ENCODE measurements at regions not wholly inside any gene's neighbourhood (a gene's known extent, or its start where the extent isn't known, plus 50 kb on each side); places are given as distances from the start of the nearest gene placed in this dataset.
"Not testable (repeated sequence)": the region's sequence is repeated elsewhere in the genome, so short reads cannot be mapped to it uniquely, and the experiment has no call there.

DNA sequence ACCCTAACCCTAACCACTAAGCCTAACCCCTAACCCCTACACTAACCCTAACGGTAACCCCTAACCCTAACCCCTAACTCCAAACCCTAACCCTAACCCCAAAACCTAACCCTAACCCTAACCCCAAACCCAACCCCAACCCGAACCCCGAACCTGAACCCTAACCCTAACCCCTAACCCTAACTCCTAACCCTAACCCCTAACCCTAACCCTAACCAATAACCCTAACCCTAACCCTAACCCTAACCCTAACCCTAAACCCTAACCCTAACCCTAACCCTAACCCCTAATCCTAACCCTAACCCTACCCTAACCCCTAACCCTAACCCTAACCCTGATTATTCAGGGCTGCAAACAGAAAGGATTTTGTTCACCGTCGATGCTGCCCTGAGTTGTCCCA lies 144.6 kb upstream of the DUSP22 start:
- DNase-seq, result not testable (repeated sequence)

DNA sequence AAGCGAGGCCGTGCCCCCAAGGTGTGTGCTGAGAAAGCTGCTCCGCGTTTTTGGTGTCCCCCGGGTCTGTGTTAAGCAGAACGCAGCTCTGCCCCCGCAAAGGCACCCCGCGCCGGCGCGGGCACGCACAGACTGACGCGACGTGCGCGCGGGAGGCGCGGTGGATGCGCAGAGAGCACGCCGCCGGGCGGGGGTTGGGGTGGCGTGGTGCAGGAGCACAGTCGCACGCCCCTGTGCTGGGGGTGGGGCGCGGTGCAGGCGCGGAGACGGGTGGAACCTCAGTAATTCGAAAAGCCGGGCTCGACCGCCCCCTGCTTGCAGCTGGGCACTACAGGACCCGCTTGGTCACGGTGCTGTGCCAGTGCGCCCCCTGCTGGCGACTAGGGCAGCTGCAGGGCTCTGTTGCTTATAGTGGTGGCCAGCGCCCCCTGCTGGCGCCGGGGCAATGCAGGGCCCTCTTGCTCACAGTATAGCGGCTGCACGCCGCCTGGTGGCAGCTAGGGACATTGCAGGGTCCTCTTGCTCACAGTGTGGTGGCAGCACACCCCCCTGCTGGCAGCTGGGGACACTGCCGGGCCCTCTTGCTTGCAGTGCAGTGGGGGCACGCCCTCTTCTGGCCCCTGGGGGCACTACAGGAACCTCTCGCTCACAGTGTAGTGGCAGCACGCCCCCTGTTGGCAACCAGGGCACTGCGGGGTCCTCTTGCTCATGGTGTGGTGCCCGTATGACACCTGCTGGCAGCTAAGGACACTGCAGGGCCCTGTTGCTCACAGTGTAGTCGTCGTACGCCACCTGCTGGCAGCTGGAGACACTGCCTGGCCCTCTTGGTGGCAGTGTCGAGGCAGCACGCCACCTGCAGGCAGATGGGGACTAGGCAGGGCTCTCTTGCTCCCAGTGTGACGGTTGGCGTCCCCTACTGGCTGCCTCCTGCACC lies 144.0 kb upstream of the DUSP22 start:
- DNase-seq, result not testable (repeated sequence)

DNA sequence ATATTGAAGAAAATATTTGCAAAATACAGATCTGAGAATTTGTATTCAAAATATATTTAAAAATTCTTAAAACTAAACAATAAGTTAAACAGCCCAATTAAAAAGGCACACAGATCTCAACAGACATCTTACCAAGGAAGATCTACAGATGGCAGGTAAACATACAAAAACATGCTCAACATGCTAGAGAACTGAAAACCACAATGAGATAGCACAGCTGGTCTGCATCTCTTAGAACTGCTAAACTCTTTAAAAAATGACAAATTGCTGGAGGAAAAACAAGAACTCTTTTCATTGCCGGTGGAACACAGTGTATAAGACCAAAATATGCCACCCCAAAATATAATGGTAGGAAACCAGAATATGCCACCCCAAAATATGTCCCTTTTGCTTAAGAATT lies 142.1 kb upstream of the DUSP22 start:
- not testable (repeated sequence) for DNase-seq

DNA sequence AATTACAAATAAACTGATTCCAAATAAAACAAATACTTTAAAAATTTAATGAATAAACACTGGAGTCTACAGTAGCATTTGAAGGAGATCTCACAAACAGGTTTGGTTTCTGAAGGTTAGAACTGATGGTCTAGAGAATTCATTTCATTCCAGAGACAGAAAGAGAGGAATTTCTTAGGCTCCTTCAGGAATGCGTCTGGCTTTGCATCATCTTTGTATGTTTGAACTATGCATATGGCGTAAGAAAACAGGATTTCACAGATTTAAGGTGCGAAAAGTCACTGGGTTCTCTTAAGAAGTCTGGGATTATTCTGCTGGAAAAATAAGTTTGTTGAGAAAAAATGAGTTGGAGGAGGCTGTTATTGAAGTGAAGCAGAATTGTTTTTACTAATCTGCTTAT lies 139.9 kb upstream of the DUSP22 start:
- not testable (repeated sequence) for DNase-seq

DNA sequence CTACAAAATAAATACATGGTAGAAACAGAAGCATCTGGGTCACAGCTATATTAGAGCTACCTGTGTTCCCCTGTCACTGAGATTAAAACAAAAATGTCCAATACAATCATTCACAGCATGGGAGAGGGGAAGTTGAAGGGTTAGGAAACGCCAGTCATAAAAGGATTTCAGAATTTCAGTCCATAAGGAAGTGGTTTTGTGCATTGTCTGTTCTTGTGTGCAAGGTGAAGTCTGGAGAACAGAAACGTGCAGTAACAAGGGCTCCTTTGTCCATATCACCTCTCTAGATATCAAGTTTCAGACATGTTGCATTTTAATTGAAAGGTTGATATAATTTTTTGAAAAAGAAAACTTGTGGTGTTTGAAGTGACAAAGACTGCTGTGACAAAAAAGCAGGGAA lies 139.3 kb upstream of the DUSP22 start:
- DNase-seq, result not testable (repeated sequence)

DNA sequence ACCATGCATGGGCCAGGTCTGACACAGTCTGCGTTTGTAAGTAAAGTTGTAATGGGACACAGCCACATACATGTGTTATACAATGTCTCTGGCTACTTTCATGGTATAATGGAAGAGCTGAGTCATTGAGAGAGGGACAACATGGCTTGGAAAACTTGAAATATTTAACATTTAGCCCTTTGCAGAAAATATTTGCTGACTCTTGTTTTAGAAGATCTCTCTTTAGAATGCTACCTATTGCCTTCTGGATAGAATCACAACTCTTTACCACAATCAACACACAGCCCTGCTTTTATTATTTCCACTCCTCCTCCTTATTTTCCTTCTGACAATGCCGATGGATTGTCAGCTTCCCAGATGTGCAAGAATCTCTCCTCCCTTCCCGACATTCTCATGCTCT lies 138.4 kb upstream of the DUSP22 start:
- not testable (repeated sequence) for DNase-seq

DNA sequence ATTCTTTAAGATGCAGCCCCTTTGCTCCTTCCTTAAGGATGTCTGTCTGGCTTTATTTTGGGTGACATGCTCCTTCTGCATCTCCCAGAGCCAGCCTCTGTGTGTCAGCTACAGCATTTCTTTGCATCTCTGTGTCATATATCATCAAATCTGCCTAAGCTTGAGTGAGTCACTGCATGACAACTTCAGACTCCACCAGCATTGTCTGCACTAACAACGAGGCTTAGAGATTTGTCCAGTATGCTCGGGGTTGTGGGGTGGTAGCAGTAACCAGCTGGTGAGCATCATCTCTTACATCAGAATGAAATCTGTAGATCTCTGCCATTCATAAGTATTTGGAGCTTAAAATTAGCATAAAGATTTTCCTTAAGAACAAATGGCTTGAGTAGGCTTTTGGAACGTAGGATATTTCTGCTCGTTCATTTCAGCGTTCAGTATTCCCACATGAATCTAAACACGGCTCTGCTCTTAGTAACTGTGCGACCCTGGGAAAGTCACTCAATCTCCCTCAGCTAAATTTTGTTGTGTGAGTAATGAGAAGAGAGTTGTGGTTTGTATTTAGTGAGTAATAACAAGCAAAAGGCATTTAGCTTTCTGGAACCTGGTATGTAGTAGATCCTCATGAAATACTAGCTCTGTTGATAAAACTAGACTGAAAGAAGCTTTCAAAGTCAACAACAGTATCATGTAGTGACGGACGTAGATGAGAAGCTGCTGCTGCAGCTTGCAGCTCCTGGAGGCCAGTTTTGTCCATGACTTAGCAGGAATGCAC lies 137.8 kb upstream of the DUSP22 start:
- not testable (repeated sequence) for DNase-seq

DNA sequence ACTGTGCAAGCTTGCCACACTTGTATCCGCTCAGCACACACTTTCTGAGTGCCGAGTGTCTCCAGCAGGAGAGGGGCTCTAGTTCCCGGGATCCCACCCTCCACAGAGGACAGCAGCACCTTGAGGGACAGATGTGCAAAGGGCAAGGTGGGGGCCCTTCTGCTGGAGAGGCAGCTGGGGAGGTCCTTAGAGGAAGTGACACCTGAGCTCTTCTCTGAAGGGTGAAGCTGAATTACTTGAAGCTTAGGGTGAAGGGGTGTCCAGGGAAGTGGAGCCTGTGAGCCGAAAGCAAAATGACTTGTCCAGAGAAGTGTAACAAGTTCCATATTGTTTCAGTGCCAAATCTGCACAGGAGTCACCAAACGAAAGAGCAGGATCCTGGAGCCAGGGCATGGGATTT lies 136.3 kb upstream of the DUSP22 start:
- no peak for DNase-seq

DNA sequence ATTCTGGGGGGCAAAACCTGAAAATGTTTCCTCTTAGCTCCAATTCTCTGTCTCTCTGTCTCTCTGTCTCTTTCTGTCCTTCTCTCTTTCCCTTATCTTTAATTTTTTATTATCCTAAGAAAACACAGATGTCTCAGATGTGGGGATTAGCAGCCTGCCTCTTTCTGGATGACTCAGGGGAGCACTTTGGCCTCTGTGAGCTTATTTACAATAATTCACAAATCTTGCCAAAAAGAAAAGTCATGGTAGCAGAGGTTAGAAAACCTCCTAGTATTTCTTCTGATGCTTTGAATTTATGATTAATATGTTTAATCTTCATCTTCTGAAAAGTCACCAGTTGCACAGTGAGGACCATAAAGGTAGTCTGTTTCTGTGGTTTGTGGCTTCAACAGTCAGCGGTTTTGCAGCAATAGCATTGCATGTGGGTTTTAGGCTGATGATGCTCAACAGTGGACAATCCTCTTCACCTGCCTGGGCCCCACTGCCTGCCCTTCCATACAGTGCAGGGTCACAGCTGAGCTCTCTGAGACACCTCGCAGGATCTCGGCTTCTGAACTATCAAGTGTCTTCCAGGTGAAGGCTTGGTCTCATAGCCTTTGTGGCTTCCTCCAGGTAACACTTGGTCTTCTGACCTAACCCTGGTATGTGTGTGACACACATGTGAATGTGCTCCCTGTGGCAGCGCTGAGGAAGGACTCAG lies 135.7 kb upstream of the DUSP22 start:
- DNase-seq, result not testable (repeated sequence)

DNA sequence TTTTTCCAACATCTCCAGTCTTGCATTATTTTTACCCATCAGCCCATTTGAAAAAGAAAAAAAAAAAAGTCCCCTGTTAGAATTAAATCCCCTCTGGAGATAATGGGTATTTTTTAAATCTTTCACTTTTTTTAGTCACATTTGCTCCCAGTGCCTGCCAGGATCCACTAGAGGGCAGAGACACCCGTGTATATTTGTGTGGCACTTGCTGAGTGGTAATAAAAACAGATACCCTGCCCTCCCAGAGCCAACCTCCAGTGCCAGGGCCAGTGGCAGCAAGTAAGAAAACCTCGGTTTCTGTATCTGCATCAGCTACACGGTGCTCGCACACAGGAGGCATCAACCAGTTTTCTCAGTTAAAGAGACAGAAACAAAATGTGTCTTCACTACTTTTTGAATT lies 135.1 kb upstream of the DUSP22 start:
- not testable (repeated sequence) for DNase-seq

DNA sequence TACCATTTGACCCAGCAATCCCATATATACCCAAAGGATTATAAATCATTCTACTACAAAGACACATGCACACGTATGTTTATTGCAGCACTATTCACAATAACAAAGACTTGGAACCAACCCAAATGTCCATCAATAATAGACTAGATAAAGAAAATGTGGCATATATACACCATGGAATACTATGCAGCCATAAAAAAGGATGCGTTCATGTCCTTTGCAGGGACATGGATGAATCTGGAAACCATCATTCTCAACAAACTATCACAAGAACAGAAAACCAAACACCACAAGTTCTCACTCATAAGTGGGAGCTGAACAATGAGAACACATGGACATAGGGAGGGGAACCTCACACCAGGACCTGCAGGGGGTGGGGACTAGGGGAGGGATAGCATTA lies 130.6 kb upstream of the DUSP22 start:
- DNase-seq, result not testable (repeated sequence)

DNA sequence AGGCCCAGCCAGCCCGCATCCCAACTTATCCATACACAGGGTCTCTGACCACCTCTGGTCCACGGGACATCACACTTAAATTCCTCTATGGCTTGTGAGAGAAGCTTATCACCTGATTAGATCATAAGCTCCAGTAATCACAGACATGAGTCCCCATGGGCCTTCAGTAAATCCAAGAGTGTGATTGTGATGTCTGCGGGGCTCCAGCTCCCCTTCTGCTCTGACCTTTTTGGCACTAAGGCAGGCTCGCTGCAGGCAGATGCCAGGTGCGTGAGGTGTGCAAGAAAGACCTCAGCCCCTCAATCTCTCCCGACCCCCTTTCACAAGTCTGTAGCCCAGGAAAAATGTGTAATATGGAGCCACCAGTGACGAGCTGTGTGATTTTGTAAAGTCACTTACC lies 127.6 kb upstream of the DUSP22 start:
- DNase-seq, result no peak

DNA sequence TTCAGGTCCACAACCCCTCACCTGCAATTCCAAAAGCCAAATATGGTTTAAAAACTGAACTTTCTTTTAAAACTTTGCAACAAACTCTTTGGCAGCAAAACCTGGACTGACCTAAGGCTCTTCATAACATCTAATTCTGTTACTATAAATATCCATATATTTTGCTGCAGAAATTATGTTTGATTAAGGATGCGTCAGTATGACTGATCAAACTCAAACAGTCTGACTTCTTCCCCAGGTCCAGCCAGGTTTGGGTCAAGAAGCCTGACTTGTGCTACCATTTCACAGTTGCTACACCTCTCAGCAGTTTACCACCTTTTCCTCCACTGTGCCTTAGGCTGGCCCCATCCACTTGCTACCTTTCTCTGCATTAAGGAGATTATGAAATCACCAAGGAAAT lies 127.0 kb upstream of the DUSP22 start:
- DNase-seq, result no peak

DNA sequence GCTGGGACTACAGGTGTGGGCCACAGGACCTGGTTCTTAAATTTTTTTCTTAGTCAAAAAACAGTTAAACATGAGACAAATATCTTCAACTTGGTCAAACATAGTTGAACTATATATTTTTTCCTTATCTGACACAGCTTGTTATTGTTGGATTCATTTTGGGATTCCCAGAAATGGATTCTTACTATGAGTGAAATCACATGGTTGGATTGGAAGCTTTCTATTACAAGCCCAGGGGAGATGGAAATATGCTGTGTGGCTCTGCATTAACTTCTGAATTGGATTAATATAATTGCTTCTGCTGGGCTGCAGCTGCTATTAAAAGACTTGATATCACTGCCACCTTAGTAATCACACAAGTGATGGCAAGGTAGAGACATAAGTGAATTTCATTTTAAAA lies 126.4 kb upstream of the DUSP22 start:
- DNase-seq, result no peak

DNA sequence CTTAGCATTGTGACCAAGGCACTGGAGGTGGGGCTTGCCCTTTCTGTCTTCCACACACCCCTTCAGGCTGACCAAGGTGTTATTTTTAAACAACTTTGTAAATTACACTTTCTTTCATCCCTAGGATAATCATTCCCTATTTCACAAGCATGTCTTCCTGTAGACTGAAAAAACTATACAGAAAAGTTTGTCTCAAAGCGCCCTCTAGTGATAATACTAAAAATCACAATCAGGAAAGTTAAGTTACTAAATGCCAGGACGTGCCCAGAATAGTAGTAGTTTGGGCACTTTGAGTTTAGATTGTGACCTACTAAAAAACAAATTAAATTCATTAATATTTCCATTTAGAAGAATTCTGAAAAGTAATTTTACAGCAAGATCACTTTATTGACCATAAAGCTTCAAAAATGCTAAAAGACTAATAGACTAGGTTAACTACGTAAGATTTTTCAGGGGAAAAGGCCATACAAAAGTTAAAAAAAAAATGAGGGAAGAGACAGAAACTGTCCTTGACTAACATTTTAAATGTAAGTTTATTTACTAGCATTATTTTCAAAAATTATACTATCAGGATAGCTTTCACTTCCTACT lies 123.3 kb upstream of the DUSP22 start:
- DNase-seq, result peak; percentile 4

DNA sequence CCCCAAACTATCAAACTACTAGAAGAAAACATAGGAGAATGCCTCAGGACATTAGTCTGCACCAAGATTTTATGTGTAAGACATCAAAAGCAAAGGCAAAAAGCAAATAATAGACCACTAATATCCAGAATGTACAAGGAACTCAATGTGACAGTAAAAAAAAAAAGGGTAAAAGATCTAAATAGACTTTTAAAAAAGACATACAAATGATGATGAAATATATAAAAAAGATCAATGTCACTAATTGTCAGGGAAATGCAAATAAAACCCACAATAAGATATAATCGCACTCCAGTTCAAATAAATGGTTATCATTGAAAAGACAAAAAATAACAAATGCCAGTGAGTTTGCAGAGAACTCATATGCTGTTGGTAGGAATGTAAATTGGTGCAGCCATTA lies 118.3 kb upstream of the DUSP22 start:
- DNase-seq, result no peak

DNA sequence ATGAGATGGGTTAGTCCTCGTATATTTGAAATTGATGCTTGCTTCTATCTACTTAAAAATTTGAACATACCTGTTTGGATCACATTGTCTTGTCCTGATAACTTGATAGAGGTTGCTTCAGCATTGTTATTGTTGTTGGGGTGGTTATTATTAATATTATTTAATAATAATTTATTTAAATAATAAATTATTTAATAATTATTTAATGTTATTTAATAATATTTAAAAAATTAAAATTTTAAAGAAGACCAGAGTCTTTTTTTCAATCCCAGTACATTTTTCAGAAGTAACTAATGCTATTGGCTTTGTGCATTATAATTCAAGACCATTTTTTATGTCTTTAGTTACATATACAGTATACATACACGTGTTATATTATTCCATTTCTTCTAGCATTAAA lies 116.6 kb upstream of the DUSP22 start:
- DNase-seq, result no peak

DNA sequence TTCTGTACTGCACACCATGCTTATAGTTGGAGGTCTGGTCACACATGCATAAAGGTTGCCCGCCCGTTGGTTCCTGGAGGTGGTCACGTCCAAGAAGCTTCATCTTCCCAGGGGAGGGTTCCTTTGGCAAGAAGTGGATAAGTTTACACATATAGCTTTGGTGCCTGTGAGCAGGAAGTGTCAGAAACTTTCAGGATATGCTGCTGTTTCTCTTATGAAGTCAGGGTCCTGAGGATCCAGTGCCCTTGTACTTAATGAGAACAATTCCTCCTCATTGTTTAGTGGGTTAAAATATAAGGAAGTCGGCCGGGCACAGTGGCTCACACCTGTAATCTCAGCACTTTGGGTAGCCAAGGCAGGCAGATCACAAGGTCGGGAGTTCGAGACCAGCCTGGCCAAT lies 115.5 kb upstream of the DUSP22 start:
- DNase-seq, result no peak

DNA sequence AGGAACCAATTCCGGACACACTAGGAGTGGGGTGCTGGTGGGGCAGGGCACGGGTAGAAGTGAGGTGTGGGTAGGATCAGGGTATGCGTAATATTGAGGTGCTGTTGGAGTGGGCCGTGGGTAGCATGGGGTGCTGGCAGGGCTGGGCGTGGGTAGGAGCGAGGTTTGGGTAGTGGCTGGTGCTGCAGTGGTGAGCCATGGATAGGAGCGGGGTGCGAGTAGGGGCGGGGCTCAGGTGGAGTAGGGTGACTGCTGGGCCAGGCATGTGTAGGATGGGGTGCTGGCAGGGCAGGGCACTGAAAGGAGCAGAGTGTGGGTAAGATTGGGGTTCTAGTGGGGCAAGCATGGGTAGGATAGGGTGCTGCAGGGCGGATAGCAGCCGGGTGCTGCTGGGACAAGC lies 114.2 kb upstream of the DUSP22 start:
- DNase-seq, result no peak

DNA sequence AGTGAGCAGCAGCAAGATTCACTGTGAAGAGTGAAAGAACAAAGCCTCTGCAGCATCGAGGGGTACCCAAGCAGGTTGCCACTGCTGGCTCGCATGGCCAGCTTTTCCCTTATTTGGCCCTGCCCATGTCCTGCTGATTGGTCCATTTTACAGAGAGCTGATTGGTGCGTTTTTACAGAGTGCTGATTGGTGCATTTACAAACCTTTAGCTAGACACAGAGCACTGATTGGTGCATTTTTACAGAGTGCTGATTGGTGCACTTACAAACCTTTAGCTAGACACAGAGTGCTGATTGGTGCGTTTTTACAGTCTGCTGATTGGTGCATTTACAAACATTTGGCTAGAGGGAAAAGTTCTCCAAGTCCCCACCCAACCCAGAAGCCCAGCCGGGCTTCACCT lies 113.4 kb upstream of the DUSP22 start:
- not testable (repeated sequence) for DNase-seq

DNA sequence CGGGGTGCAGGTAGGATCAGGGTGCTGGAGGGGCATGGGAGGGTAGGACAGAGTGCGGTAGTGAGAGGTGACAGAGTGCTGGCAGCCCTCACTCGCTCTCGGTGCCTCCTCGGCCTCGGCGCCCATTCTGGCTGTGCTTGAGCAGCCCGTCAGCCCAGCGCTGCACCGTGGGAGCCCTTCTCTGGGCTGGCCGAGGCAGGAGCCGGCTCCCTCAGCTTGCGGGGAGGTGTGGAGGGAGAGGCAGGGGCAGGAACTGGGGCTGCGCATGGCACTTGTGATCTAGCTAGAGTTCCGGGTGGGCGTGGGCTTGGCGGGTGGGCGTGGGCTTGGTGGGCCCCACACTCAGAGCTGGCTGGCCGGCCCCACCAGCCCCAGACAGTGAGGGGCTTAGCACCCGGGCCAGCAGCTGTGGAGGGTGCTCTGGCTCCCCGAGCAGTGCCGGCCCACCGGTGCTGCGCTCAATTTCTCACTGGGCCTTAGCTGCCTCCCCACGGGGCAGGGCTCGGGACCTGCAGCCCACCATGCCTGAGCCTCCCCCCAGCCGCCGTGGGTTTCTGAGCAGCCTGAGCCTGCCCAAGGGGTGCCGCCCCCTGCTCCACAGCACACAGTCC lies 112.8 kb upstream of the DUSP22 start:
- no peak for DNase-seq

DNA sequence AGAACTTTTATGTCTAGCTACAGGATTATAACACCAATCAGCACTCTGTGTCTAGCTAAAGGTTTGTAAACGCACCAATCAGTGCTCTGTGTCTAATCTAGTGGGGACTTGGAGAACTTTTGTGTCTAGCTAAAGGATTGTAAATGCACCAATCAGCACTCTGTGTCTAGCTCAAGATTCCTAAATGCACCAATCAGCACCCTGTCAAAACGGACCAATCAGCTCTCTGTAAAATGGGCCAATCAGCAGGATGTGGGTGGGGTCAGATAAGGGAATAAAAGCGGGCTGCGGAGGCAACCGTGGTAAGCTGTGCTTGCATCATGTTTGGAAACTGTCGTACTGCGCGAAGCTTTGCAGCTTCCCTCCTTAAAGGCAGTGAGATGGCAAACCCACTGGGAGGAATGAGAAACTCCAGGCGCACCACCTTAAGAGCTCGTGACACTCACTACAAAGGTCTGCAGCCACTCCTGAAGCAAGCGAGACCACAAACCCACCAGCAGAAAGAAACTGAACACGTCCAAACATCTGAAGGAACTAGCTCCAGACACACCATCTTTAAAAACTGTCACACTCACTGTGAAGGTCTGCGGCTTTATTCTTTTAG lies 112.1 kb upstream of the DUSP22 start:
- not testable (repeated sequence) for DNase-seq

Data from DMS153 (cell line).